OCI-LY1 (cell line): ENCODE measurements at regions not wholly inside any gene's neighbourhood (a gene's known extent, or its start where the extent isn't known, plus 50 kb on each side); places are given as distances from the start of the nearest gene placed in this dataset.

Experiments
- H2AFZ ChIP-seq: fragments of 200-600 bp; sonication (generic), shearing (Covaris generic); 2 replicates; pipeline ENCODE4 v1.6.0; 2014; ENCODE audit warnings: antibody characterized with exemption, mild to moderate bottlenecking, low read length
- H3F3A ChIP-seq: fragments of 200-600 bp; sonication (generic), shearing (Covaris generic); 2 replicates; pipeline ENCODE4 v1.6.0; 2014; ENCODE audit warnings: mild to moderate bottlenecking, antibody characterized with exemption, low read length, moderate library complexity; ENCODE audit not compliant: insufficient read depth
- H3K27ac ChIP-seq: fragments of 200-600 bp; sonication (generic); 2 replicates; pipeline ENCODE4 v1.5.1; 2014; ENCODE audit warnings: low read length, mixed run types, mild to moderate bottlenecking, low read depth; ENCODE audit not compliant: poor library complexity, severe bottlenecking
- H3K27me3 ChIP-seq: fragments of 200-600 bp; sonication (generic); 2 replicates; pipeline ENCODE4 v1.6.0; 2014; ENCODE audit warnings: antibody characterized with exemption, mild to moderate bottlenecking, low read length, moderate library complexity; ENCODE audit not compliant: insufficient read depth
- H3K36me3 ChIP-seq: fragments of 200-600 bp; sonication (generic); 2 replicates; pipeline ENCODE4 v1.6.1; 2014; ENCODE audit warnings: mild to moderate bottlenecking, antibody characterized with exemption, low read length, moderate library complexity, mixed read lengths; ENCODE audit not compliant: insufficient read depth
- H3K4me1 ChIP-seq: fragments of 200-600 bp; sonication (generic); 2 replicates; pipeline ENCODE4 v1.5.1; 2014; ENCODE audit warnings: mild to moderate bottlenecking, low read length, moderate library complexity; ENCODE audit not compliant: insufficient read depth, severe bottlenecking
- H3K4me2 ChIP-seq: fragments of 200-600 bp; sonication (generic), shearing (Covaris generic); 2 replicates; pipeline ENCODE4 v1.6.1; 2014; ENCODE audit warnings: low read length
- H3K4me3 ChIP-seq: fragments of 200-600 bp; sonication (generic); 2 replicates; pipeline ENCODE4 v1.5.1; 2014; ENCODE audit warnings: low read length, low read depth, mild to moderate bottlenecking, mixed read lengths; ENCODE audit not compliant: poor library complexity, severe bottlenecking
- H3K79me2 ChIP-seq: fragments of 200-600 bp; shearing (Covaris generic); 2 replicates; pipeline ENCODE4 v1.6.1; 2016; ENCODE audit warnings: mixed run types, low read length, mixed read lengths; ENCODE audit not compliant: insufficient read depth
- H3K9ac ChIP-seq: fragments of 200-600 bp; sonication (generic), shearing (Covaris generic); 2 replicates; pipeline ENCODE4 v1.6.1; 2014; ENCODE audit warnings: mild to moderate bottlenecking, low read length, mixed read lengths
- H3K9me2 ChIP-seq: fragments of 200-600 bp; sonication (generic), shearing (Covaris generic); 2 replicates; pipeline ENCODE4 v1.6.1; 2014; ENCODE audit warnings: low read depth, mild to moderate bottlenecking, low read length, mixed read lengths
- H3K9me3 ChIP-seq: fragments of 200-600 bp; shearing (Covaris generic); 2 replicates; pipeline ENCODE4 v1.6.1; 2014; ENCODE audit warnings: low read length, mixed read lengths
- H4K20me1 ChIP-seq: fragments of 200-600 bp; sonication (generic), shearing (Covaris generic); 2 replicates; pipeline ENCODE4 v1.6.0; 2016; ENCODE audit warnings: mild to moderate bottlenecking, low read length; ENCODE audit not compliant: insufficient read depth
- CTCF ChIP-seq: fragments of 200-600 bp; sonication (generic), shearing (Covaris generic); IDR thresholded peaks from 2 replicates; pipeline ENCODE4 v1.5.1; 2017; ENCODE audit warnings: mild to moderate bottlenecking, antibody characterized with exemption, low read length, moderate library complexity, mixed read lengths
- EZH2 ChIP-seq: fragments of 200-600 bp; sonication (generic), shearing (Covaris generic); IDR thresholded peaks from 2 replicates; pipeline ENCODE4 v1.8.0; 2017; ENCODE audit warnings: borderline replicate concordance, mixed run types, mild to moderate bottlenecking, antibody characterized with exemption, low read length, moderate library complexity, mixed read lengths

- no peak for TF ChIP-seq EZH2
- H3K27me3 ChIP-seq = no peaks in the 10 kb centered on the region
- no peaks in the 10 kb centered on the region for H3K36me3 ChIP-seq
- H3K4me3 ChIP-seq = no peak overlapping the region
- no peaks in the 10 kb centered on the region for H3F3A ChIP-seq
- H3K9me2 ChIP-seq = no peaks in the 10 kb centered on the region
- no peaks in the 10 kb centered on the region for H3K4me1 ChIP-seq
- H3K9me3 ChIP-seq = no peaks in the 10 kb centered on the region
- no peak overlapping the region for H3K9ac ChIP-seq
- H3K27ac ChIP-seq = no peak overlapping the region
- no peak overlapping the region for H3K4me2 ChIP-seq
- H4K20me1 ChIP-seq = no peaks in the 10 kb centered on the region
- no peaks in the 10 kb centered on the region for H3K79me2 ChIP-seq
- no peak overlapping the region for H2AFZ ChIP-seq
These were observed 135.3 kb downstream of the CCER1 start for GRCh38 chr12:90819709-90820108.

DNA sequence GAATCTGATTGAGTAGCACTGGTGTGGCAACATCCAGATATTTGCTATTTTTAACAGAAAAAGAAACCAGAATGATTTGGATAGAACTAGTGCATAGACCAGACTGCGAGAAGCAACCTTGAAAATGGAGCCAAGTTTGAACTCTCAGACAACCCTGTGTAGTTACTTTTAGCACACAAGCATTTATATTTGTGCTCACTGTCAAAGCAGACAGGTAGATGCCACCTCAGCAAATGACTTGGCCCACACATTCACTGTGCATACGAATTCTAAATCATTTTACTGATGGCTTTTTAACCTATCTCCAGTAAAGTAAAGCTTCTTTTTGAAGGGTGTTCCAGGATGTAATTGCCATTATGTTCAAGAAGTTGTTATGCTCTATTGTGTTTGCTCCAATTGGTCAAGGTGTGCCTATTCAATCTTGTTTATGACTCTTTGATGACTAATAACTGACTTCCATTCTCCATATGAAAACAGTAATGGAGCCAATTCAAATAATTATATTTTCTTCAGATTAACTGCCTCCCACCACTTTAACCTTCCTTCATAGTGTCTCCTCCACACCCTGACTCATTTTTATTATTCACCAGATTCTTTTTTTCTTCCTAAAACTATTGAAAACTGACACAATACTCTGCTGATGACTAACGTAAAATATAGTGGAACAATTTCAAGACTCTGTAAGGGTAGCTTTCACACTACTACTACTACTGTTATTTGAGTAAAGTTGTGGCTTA lies 138.5 kb downstream of the CCER1 start:
- no peaks in the 10 kb centered on the region for H4K20me1 ChIP-seq
- no peak overlapping the region for H3K27ac ChIP-seq
- H3K9ac ChIP-seq = no peak overlapping the region
- H3K4me2 ChIP-seq = no peak overlapping the region
- H3K27me3 ChIP-seq = no peaks in the 10 kb centered on the region
- H3K9me3 ChIP-seq = no peaks in the 10 kb centered on the region
- TF ChIP-seq EZH2 (no peak), CTCF (no peak)
- no peaks in the 10 kb centered on the region for H3K79me2 ChIP-seq
- no peaks in the 10 kb centered on the region for H3K4me1 ChIP-seq
- no peak overlapping the region for H3K4me3 ChIP-seq
- H3K36me3 ChIP-seq = no peaks in the 10 kb centered on the region
- H3F3A ChIP-seq = no peaks in the 10 kb centered on the region
- H2AFZ ChIP-seq = no peak overlapping the region
- no peaks in the 10 kb centered on the region for H3K9me2 ChIP-seq

DNA sequence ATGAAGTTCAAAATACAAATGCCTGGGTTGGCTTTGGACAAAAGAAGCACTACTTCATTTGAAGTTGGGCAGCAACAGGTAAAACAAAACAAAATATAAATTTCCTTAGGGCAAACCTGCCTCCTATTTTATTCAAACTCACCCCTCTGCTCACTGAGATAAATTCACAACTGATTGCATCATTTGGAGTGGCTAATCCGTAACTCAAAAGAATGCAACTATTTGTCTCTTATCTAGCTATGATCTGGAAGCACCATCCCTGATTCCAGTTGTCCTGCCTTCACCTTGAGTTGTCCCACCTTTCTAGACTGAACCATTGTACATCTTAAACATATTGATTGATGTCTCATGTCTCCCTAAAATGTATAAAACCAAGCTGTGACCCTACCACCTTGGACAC lies 145.0 kb downstream of the CCER1 start:
- no peak overlapping the region for H3K27ac ChIP-seq
- no peaks in the 10 kb centered on the region for H3F3A ChIP-seq
- H3K4me1 ChIP-seq = no peaks in the 10 kb centered on the region
- TF ChIP-seq CTCF = no peak
- no peak for TF ChIP-seq EZH2
- H3K36me3 ChIP-seq = no peaks in the 10 kb centered on the region
- H3K9me2 ChIP-seq = no peaks in the 10 kb centered on the region
- H3K9me3 ChIP-seq = no peaks in the 10 kb centered on the region
- H3K4me2 ChIP-seq = no peak overlapping the region
- H4K20me1 ChIP-seq = no peaks in the 10 kb centered on the region
- no peak overlapping the region for H2AFZ ChIP-seq
- no peaks in the 10 kb centered on the region for H3K27me3 ChIP-seq
- no peak overlapping the region for H3K9ac ChIP-seq
- H3K79me2 ChIP-seq = no peaks in the 10 kb centered on the region
- no peak overlapping the region for H3K4me3 ChIP-seq

DNA sequence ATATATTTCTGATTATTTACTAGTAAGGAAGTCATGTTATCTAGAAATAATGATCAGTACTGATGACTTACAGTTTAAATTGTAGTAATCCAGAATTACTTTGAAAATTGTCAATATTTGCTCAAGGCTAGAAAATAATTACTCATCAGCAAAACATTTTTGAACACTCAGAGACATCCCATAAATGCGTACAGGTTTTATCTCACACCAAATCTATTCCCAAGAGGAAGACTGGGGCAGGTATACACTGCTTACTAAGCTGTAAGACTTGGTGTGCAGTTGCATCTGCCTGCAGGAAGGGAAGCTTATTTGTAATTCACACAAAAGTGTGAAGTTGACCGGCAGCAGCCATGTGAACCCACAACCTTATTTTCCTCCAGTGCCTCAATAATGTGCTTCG lies 146.4 kb downstream of the CCER1 start:
- Histone ChIP-seq H3K36me3 (no peaks in the 10 kb centered on the region), H3K27ac (no peak overlapping the region), H3K4me1 (no peaks in the 10 kb centered on the region), H2AFZ (no peak overlapping the region), H3K4me2 (no peak overlapping the region), H3K27me3 (no peaks in the 10 kb centered on the region), H3K4me3 (no peak overlapping the region), H3F3A (no peaks in the 10 kb centered on the region), H3K9me3 (no peaks in the 10 kb centered on the region), H4K20me1 (no peaks in the 10 kb centered on the region), H3K79me2 (no peaks in the 10 kb centered on the region), H3K9me2 (no peaks in the 10 kb centered on the region), H3K9ac (no peak overlapping the region)
- TF ChIP-seq EZH2 (no peak), CTCF (no peak)
